HepG2 (cell line): ENCODE measurements at regions not wholly inside any gene's neighbourhood (a gene's known extent, or its start where the extent isn't known, plus 50 kb on each side); places are given as distances from the start of the nearest gene placed in this dataset.

Experiments
- ATAC-seq: fragments of 200-7000 bp; cut with Tn5 transposase; 3 replicates; pipeline ENCODE4 v1.9.1; 2020; ENCODE audit warnings: mild to moderate bottlenecking, moderate library complexity
- BruUV-seq: library from RNA; stranded (reverse); fragments of 400-500 nt; replicated peaks from 2 replicates; lab custom pipeline; 2021; lab: Mats Ljungman, UMichigan
- CTCF ChIA-PET: fragments of 300-600 bp; formaldehyde crosslinking; extraction: SDS; loops from one replicate; lab custom pipeline; 2021; ENCODE audit warnings: low total read pairs, inconsistent platforms, low intra/inter-chr PET ratio; lab: Yijun Ruan, JAX
- POLR2A ChIA-PET: fragments of 350-600 bp; sonication (Branson Sonifier 250); formaldehyde crosslinking; loops from one replicate; lab custom pipeline; 2020; ENCODE audit warnings: antibody characterized with exemption, inconsistent platforms; lab: Yijun Ruan, JAX
- DNase-seq: peaks from one replicate; pipeline ENCODE4 v3.0.0-alpha.2; 2015; ENCODE audit warnings: low spot score
- FAIRE-seq: peaks from 3 replicates; lab custom pipeline; 2011; peaks lifted over from hg19 to GRCh38; lab: Jason Lieb, UNC
- H2AFZ ChIP-seq: one replicate; pipeline ENCODE4 v1.6.1; 2011; ENCODE audit warnings: low read length, inconsistent platforms
- H3K27ac ChIP-seq: fragments of 300-600 bp; 3 replicates; pipeline ENCODE4 v1.8.0; 2011; ENCODE audit warnings: mixed run types, mild to moderate bottlenecking, mixed read lengths, low read length, inconsistent platforms; ENCODE audit not compliant: insufficient read depth; ENCODE audit errors: extremely low read length
- H3K27me3 ChIP-seq, 2 experiments: fragments of 200-600 bp in 1 of 2; 2 replicates in 1 of 2; 3 replicates in 1 of 2; pipeline versions ENCODE4 v1.6.0 to v1.8.0; 2011; ENCODE audit warnings: low read length in 2 of 2, mild to moderate bottlenecking in 2 of 2, moderate library complexity in 2 of 2, inconsistent platforms in 1 of 2; ENCODE audit not compliant: insufficient read depth in 2 of 2, control insufficient read depth in 1 of 2
- H3K36me3 ChIP-seq, 2 experiments: fragments of 200-600 bp in 1 of 2; replicated peaks in 1 of 2; 2 replicates in 1 of 2; 3 replicates in 1 of 2; pipeline versions ENCODE4 v1.5.1 to v1.8.0; 2011; ENCODE audit warnings: low read length in 2 of 2, inconsistent platforms in 1 of 2; ENCODE audit not compliant: insufficient read depth in 2 of 2, control insufficient read depth in 1 of 2
- H3K4me1 ChIP-seq: 2 replicates; pipeline ENCODE4 v1.5.1; 2012; ENCODE audit warnings: low read length, inconsistent platforms; ENCODE audit not compliant: insufficient read depth
- H3K4me2 ChIP-seq: 2 replicates; pipeline ENCODE4 v1.6.0; 2011; ENCODE audit warnings: low read depth, low read length, inconsistent platforms
- H3K4me3 ChIP-seq, 3 experiments: fragments of 200-600 bp in 1 of 3; sonication (generic), shearing (Covaris generic) in 1 of 3; replicated peaks in 1 of 3; 2 replicates each; pipeline ENCODE4 v1.5.1; 2011 to 2016; ENCODE audit warnings: low read length in 3 of 3, inconsistent platforms in 2 of 3, low read depth in 2 of 3, mild to moderate bottlenecking in 2 of 3, control low read depth in 1 of 3, mixed read lengths in 1 of 3; ENCODE audit not compliant: insufficient read depth in 1 of 3
- H3K79me2 ChIP-seq: one replicate; pipeline ENCODE4 v1.6.1; 2011; ENCODE audit warnings: low read length, inconsistent platforms; ENCODE audit not compliant: insufficient read depth
- H3K9ac ChIP-seq: 2 replicates; pipeline ENCODE4 v1.6.0; 2011; ENCODE audit warnings: mild to moderate bottlenecking, low read depth, low read length, inconsistent platforms; ENCODE audit not compliant: insufficient read depth
- H3K9me3 ChIP-seq: 2 replicates; pipeline ENCODE4 v1.5.1; 2012; ENCODE audit warnings: mild to moderate bottlenecking, low read length
- H4K20me1 ChIP-seq: 2 replicates; pipeline ENCODE4 v1.6.0; 2011; ENCODE audit warnings: inconsistent platforms, mild to moderate bottlenecking, low read length, moderate library complexity; ENCODE audit not compliant: insufficient read depth
- CCAR2 ChIP-seq: fragments of 200-400 bp; formaldehyde crosslinking; optimal IDR thresholded peaks from 2 replicates; pipeline ENCODE3; 2018; ENCODE audit warnings: low read depth, mild to moderate bottlenecking, low read length, moderate library complexity
- PCBP2 ChIP-seq: fragments of 200-400 bp; formaldehyde crosslinking; optimal IDR thresholded peaks from 2 replicates; pipeline ENCODE3; 2018; ENCODE audit warnings: low read length, low read depth; ENCODE audit not compliant: poor library complexity, severe bottlenecking
- POLR2AphosphoS2 ChIP-seq: IDR thresholded peaks from 2 replicates; pipeline ENCODE4 v1.6.1; 2011; ENCODE audit warnings: low read depth, low read length, improper control_type of control experiment
- RBM39 ChIP-seq: fragments of 200-400 bp; formaldehyde crosslinking; IDR thresholded peaks from one replicate; pipeline ENCODE4 v1.6.1; 2018; ENCODE audit warnings: antibody characterized with exemption, mild to moderate bottlenecking, low read depth, low read length; ENCODE audit not compliant: poor library complexity, severe bottlenecking
- U2AF1 ChIP-seq: fragments of 200-400 bp; formaldehyde crosslinking; optimal IDR thresholded peaks from 2 replicates; pipeline ENCODE3; 2017; ENCODE audit warnings: mild to moderate bottlenecking, low read depth, low read length
- WGBS: methylation state at CpG from one replicate; pipeline ENCODE4 v1.1.6; 2017; ENCODE audit warnings: low lambda C conversion rate; 5-methylcytosine and 5-hydroxymethylcytosine counted together
- in situ Hi-C: cut with HindIII; loops from 2 replicates; pipeline ENCODE4 v1.10.0; 2017; ENCODE audit warnings: low pct_unique_long_range_greater_than_20kb; ENCODE audit not compliant: extremely low pct_ligation_motif_present
- intact Hi-C: fragments of 100-400 bp; cut with micrococcal nuclease; formaldehyde crosslinking; loops from one replicate; pipeline ENCODE4 v1.10.0; 2022; ENCODE audit not compliant: unreplicated experiment
- TF ChIP-seq, protein P1 (sequence below): sonication (generic); formaldehyde crosslinking; IDR thresholded peaks from 2 replicates; pipeline ENCODE4 v1.4.0; 2020; ENCODE audit warnings: mild to moderate bottlenecking, missing genetic modification reagents
- TF ChIP-seq, protein P2 (sequence below): sonication (generic); formaldehyde crosslinking; IDR thresholded peaks from 2 replicates; pipeline ENCODE4 v1.5.1; 2020; ENCODE audit warnings: missing genetic modification reagents, mild to moderate bottlenecking, borderline replicate concordance
- TF ChIP-seq, protein P3 (sequence below): fragments of 450-650 bp; IDR thresholded peaks from 2 replicates; pipeline ENCODE4 v1.6.1; 2016
- TF ChIP-seq, protein P4 (sequence below): sonication (generic); formaldehyde crosslinking; IDR thresholded peaks from 2 replicates; pipeline ENCODE4 v1.8.1; 2023; ENCODE audit warnings: missing genetic modification reagents, inconsistent platforms, borderline replicate concordance

DNA sequence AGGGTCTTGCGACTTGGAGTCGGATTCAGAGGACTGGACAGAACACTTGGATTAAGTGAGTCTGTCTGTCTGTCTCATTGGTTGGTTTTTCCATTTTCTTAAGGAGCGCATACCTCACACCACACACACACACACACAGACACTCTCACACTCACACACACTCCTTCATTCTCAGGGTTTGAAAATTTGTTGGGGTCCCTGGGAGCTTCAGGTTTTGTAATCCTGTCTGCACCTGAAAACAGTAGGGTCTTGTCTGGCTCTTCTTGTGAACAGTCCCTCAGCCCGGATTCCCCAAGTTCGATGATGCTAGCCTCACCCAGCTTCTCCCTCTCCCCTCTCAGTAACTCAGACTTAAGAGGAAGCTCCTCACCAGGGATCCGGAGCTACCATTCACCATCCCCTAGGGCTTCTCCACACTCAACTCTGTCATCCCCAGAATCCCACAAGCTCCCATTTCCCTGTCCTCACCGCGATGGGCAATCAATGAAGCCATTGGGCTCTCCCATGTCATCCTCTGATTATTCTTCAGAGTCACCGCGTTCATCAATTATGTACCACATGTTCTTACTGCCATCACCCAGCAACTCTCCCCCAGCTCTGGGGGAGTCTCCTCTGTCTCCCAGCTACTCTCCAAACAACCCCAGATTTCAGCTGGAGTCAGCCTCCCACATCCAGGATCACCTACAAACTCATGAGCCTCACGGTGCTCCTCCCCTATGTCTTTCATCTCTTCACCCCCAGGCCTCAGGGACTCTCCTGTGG, 1530.9 kb upstream of the TPTE start (continued):
- TF ChIP-seq POLR2AphosphoS2, result no peak
- TF ChIP-seq, protein P1, sequence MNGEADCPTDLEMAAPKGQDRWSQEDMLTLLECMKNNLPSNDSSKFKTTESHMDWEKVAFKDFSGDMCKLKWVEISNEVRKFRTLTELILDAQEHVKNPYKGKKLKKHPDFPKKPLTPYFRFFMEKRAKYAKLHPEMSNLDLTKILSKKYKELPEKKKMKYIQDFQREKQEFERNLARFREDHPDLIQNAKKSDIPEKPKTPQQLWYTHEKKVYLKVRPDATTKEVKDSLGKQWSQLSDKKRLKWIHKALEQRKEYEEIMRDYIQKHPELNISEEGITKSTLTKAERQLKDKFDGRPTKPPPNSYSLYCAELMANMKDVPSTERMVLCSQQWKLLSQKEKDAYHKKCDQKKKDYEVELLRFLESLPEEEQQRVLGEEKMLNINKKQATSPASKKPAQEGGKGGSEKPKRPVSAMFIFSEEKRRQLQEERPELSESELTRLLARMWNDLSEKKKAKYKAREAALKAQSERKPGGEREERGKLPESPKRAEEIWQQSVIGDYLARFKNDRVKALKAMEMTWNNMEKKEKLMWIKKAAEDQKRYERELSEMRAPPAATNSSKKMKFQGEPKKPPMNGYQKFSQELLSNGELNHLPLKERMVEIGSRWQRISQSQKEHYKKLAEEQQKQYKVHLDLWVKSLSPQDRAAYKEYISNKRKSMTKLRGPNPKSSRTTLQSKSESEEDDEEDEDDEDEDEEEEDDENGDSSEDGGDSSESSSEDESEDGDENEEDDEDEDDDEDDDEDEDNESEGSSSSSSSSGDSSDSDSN, result peak; percentile 90

DNA sequence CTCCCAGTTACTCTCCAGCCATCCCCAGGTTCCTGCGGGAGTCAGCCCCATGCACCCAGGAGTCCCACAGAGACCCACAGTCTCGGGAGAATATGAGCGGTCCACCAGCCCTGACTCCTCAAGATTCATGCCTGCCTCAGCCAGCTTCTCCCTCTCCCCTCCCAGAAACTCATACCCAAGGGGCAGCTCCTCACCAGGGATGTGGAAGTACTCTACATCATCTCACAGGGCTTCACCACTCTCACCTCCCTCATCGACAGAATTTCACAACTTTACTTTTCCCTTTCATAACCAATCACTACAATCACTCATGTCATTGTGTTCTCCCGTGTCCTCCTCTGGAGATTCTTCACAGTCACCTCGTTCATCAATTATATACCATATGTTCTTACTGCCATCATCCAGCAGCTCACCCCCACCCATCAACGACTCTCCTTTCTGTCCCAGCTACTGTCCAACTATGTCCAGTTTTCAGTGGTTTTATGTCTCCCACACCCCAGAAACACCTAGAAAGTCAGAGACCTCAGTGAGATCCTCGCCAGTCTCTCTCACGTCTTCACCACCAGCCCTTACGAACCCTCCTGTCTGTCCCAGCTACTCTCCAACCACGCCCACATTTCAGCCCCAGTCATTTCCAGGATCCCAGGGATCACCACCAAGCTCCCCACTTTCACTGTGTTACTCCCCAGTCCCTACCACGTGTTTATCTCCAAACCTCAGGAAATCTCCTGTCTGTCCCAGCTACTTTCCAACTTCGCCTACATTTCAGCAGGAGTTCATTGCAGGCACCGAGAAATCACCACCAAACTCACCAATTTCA, 1530.1 kb upstream of the TPTE start:
- Histone ChIP-seq H2AFZ (no peak overlapping the region), H4K20me1 (no peaks in the 10 kb centered on the region), H3K36me3 (no peaks in the 10 kb centered on the region), H3K27ac (no peak overlapping the region), H3K4me1 (no peaks in the 10 kb centered on the region), H3K4me3 (no peak overlapping the region), H3K27me3 (no peaks in the 10 kb centered on the region), H3K4me2 (no peak overlapping the region), H3K9me3 (peaks cover 73% of the 10 kb centered on the region), H3K79me2 (no peaks in the 10 kb centered on the region), H3K9ac (no peak overlapping the region)
- ChIA-PET CTCF (no interaction called here), POLR2A (no interaction called here)
- intact Hi-C loops (no loop called here), in situ Hi-C loops (no loop called here)
- FAIRE-seq (no peak), DNase-seq (peak; percentile 92), ATAC-seq (peak; percentile 2)
- WGBS, result 8% methylated on average over 14 of the region's 14 CpGs
- BruUV-seq, result no TSS peak
- TF ChIP-seq, protein P1, result peak; percentile 73
- peak; percentile 21 for TF ChIP-seq PCBP2
- TF ChIP-seq CCAR2, result peak; percentile 70
- TF ChIP-seq, protein P2, sequence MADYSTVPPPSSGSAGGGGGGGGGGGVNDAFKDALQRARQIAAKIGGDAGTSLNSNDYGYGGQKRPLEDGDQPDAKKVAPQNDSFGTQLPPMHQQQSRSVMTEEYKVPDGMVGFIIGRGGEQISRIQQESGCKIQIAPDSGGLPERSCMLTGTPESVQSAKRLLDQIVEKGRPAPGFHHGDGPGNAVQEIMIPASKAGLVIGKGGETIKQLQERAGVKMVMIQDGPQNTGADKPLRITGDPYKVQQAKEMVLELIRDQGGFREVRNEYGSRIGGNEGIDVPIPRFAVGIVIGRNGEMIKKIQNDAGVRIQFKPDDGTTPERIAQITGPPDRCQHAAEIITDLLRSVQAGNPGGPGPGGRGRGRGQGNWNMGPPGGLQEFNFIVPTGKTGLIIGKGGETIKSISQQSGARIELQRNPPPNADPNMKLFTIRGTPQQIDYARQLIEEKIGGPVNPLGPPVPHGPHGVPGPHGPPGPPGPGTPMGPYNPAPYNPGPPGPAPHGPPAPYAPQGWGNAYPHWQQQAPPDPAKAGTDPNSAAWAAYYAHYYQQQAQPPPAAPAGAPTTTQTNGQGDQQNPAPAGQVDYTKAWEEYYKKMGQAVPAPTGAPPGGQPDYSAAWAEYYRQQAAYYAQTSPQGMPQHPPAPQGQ (CRISPR knock-in tag), result no peak
- TF ChIP-seq, protein P3, sequence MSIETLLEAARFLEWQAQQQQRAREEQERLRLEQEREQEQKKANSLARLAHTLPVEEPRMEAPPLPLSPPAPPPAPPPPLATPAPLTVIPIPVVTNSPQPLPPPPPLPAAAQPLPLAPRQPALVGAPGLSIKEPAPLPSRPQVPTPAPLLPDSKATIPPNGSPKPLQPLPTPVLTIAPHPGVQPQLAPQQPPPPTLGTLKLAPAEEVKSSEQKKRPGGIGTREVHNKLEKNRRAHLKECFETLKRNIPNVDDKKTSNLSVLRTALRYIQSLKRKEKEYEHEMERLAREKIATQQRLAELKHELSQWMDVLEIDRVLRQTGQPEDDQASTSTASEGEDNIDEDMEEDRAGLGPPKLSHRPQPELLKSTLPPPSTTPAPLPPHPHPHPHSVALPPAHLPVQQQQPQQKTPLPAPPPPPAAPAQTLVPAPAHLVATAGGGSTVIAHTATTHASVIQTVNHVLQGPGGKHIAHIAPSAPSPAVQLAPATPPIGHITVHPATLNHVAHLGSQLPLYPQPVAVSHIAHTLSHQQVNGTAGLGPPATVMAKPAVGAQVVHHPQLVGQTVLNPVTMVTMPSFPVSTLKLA, result peak; percentile 38; the same call in 1 of the 2 replicates
- TF ChIP-seq, protein P4, sequence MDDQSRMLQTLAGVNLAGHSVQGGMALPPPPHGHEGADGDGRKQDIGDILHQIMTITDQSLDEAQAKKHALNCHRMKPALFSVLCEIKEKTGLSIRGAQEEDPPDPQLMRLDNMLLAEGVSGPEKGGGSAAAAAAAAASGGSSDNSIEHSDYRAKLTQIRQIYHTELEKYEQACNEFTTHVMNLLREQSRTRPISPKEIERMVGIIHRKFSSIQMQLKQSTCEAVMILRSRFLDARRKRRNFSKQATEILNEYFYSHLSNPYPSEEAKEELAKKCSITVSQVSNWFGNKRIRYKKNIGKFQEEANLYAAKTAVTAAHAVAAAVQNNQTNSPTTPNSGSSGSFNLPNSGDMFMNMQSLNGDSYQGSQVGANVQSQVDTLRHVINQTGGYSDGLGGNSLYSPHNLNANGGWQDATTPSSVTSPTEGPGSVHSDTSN (CRISPR knock-in tag), result peak; percentile 44; the same call in 1 of the 2 replicates
- peak; percentile 15 for TF ChIP-seq RBM39
- TF ChIP-seq U2AF1, result peak; percentile 70
